ENCODE measurements at regions not wholly inside any gene's neighbourhood (a gene's known extent, or its start where the extent isn't known, plus 50 kb on each side); places are given as distances from the start of the nearest gene placed in this dataset.

DNA sequence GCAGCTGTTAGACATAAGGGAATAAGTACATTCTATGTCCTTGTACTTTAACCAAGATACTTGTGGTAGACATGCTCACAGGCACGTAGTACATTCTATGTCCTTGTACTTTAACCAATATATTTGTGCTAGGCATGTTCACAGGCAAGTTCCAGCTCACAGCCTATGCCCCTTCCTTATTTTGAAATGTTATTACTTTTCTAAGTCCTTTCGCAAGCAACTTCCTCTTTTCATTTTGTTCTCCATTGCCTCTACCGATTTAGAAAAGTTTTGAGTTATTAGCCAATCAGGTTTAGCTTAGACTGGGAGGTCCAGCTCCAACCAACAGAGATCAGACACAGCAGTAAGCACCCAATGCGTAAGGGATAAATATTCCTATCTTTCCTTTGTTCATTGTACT is 60.1 kb upstream of the NUDT7 start:
- no peak for DNase-seq (ENCODE audit: low read depth in 2 of 2)

DNA sequence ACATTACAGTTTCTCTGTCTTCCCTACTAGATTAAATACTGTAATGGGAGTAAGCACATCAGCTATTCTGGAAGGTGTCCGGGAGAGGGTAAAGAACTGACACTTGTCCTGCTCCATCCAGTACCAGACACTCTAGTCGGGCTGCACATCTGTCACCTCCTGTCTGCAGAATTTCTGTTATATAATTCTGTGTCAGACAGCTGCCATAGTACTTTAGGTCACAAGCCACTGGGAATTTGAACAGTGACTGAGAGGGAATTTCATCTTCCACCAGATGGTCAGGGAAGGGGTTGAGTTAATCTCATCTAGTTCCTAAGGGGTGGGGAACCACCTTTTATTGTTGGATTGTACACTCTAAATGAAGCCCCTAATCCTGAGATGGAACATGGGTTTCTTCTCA is 58.6 kb upstream of the NUDT7 start:
- DNase-seq (ENCODE audit: low read depth in 2 of 2) = no peak

DNA sequence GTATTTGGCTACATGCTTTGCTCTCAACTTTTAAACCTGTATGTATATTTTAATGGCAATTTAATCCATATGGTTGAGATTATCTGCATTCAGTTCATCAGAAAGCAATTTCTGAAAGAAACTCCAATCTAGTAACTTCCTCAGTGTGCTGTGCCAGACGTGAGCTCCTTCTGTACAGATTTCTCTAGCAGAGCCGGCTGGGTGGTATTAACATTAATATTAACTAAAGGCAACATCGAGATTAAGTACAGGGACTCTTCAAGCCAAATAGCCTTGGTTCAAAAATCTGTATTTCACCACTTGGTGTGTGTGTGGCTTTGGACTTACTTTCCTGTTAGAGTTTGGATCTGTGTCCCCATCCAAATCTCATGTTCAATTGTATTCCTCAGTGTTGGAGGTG is 55.5 kb upstream of the NUDT7 start:
- no peak for DNase-seq (ENCODE audit: low read depth in 2 of 2)

DNA sequence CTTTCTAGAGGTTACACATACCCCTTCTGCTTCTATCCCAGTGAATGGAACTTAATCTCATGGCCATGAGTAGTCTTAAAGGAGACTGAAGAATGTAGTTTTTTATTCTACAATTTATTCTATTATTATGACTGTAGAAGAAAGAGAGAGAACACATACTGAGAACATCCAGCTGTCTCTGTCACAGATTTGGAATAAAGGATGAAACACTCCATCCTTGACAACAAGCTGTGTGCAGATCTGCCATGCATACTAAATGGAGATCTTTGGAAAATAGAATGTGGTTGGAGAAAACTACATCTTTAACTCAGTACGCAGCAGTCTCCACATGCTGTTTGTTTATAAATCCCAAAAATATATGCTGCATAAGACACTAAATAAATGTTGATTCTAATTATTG is 54.1 kb upstream of the NUDT7 start:
- no peak for DNase-seq (ENCODE audit: low read depth in 2 of 2)

DNA sequence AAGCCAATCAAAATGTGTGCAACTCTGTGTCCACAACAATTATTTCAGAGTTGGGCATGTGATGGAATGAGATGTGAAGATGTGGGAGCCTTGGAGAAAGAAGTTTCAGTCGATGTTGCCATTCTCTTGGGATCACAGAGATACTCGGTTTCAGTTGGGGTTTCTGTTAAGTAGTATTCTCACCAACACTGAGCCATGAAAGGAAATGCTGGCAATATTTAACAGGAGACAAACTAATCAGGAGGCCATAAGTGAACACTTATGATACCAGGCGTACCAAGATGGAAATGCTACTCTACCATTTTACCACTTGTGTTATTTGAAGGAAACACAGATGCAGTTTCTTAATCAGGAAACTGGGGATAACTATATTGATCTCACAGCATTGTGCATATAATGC is 53.3 kb upstream of the NUDT7 start:
- no peak for DNase-seq (ENCODE audit: low read depth in 2 of 2)

Measured in fibroblast of skin of left quadriceps (primary cell).